Stomach (tissue), 4 donors: ENCODE measurements at regions not wholly inside any gene's neighbourhood (a gene's known extent, or its start where the extent isn't known, plus 50 kb on each side); places are given as distances from the start of the nearest gene placed in this dataset.

Source experiments
- CTCF ChIP-seq, 7 experiments: fragments of 450-650 bp in 4 of 7; fragments of 200-600 bp in 3 of 7; sonication (generic) in 3 of 7; IDR thresholded peaks; one replicate each; pipeline ENCODE4 v1.5.1; 2016 to 2019; ENCODE audit warnings: antibody characterized with exemption in 7 of 7, control low read depth in 2 of 7, mild to moderate bottlenecking in 1 of 7
- EP300 ChIP-seq: sonication (generic); formaldehyde crosslinking; IDR thresholded peaks from one replicate; pipeline ENCODE4 v1.6.1; 2017; ENCODE audit warnings: antibody characterized with exemption
- POLR2A ChIP-seq, 4 donors: fragments of 450-650 bp; IDR thresholded peaks; one replicate each; pipeline ENCODE4 v1.6.1; 2016; ENCODE audit warnings: antibody characterized with exemption in 4 of 4, control low read depth in 2 of 4, mild to moderate bottlenecking in 1 of 4, moderate library complexity in 1 of 4
- POLR2AphosphoS5 ChIP-seq, 3 donors: sonication (generic); formaldehyde crosslinking; IDR thresholded peaks; one replicate each; pipeline ENCODE4 v1.6.1; 2016; ENCODE audit warnings: antibody characterized with exemption in 3 of 3

- TF ChIP-seq CTCF (IDR thresholded peaks at IDR 0.05) (no peak), EP300 (no peak), POLR2AphosphoS5 (IDR thresholded peaks at IDR 0.05) (no peak), POLR2A (IDR thresholded peaks at IDR 0.05) (no peak)
Measured at GRCh38 chr6:49151033-49151432, 312.0 kb downstream of the MMUT start.
